BJ (cell line): ENCODE measurements at regions not wholly inside any gene's neighbourhood (a gene's known extent, or its start where the extent isn't known, plus 50 kb on each side); places are given as distances from the start of the nearest gene placed in this dataset.

ENCODE experiments used
- CTCF ChIA-PET: fragments of 350-600 bp; formaldehyde crosslinking; extraction: SDS; loops from one replicate; lab custom pipeline; 2021; ENCODE audit warnings: antibody characterized with exemption, inconsistent platforms; lab: Yijun Ruan, JAX
- POLR2A ChIA-PET: fragments of 300-600 bp; sonication (Branson Sonifier 250); formaldehyde crosslinking; extraction: SDS; loops from one replicate; lab custom pipeline; 2021; ENCODE audit warnings: antibody characterized with exemption; lab: Charles Lee
- DNase-seq: peaks from one replicate; pipeline ENCODE4 v3.0.0-alpha.2; 2011; ENCODE audit warnings: low read depth
- H3K27me3 ChIP-seq: 2 replicates; pipeline ENCODE4 v1.6.0; 2011; ENCODE audit warnings: low read length; ENCODE audit not compliant: control insufficient read depth, insufficient read depth
- H3K36me3 ChIP-seq: 2 replicates; pipeline ENCODE4 v1.5.1; 2011; ENCODE audit warnings: low read length; ENCODE audit not compliant: control insufficient read depth, insufficient read depth
- H3K4me3 ChIP-seq: 2 replicates; pipeline ENCODE4 v1.5.1; 2011; ENCODE audit warnings: low read depth, mild to moderate bottlenecking, control low read depth, low read length
- CTCF ChIP-seq: IDR thresholded peaks from 2 replicates; pipeline ENCODE4 v1.5.1; 2011; ENCODE audit warnings: low read depth, mild to moderate bottlenecking, control low read depth, inconsistent platforms, low read length, moderate library complexity; ENCODE audit not compliant: insufficient read depth

- no peak for DNase-seq
- Histone ChIP-seq H3K4me3 (no peak overlapping the region), H3K36me3 (no peaks in the 10 kb centered on the region), H3K27me3 (no peaks in the 10 kb centered on the region)
- POLR2A ChIA-PET, result no interaction called here
- TF ChIP-seq CTCF, result no peak
- CTCF ChIA-PET, result no interaction called here
Measured at GRCh38 chr12:130049666-130050065, 112.6 kb upstream of the FZD10 start.

GRCh38 chr12:130051900-130052299 is 110.4 kb upstream of the FZD10 start:
- ChIA-PET CTCF (no interaction called here), POLR2A (no interaction called here)
- no peak for DNase-seq
- no peaks in the 10 kb centered on the region for H3K36me3 ChIP-seq
- no peak overlapping the region for H3K4me3 ChIP-seq
- no peaks in the 10 kb centered on the region for H3K27me3 ChIP-seq
- TF ChIP-seq CTCF, result no peak

GRCh38 chr12:130053651-130054069 is 108.6 kb upstream of the FZD10 start:
- Histone ChIP-seq H3K4me3 (no peak overlapping the region), H3K27me3 (no peaks in the 10 kb centered on the region), H3K36me3 (no peaks in the 10 kb centered on the region)
- DNase-seq, result no peak
- ChIA-PET POLR2A (no interaction called here), CTCF (no interaction called here)
- TF ChIP-seq CTCF, result no peak

GRCh38 chr12:130054803-130055202 is 107.5 kb upstream of the FZD10 start:
- no peaks in the 10 kb centered on the region for H3K27me3 ChIP-seq
- no peak overlapping the region for H3K4me3 ChIP-seq
- H3K36me3 ChIP-seq, result no peaks in the 10 kb centered on the region
- ChIA-PET POLR2A (no interaction called here), CTCF (no interaction called here)
- TF ChIP-seq CTCF, result no peak
- no peak for DNase-seq

- CTCF ChIA-PET, result no interaction called here
- POLR2A ChIA-PET, result no interaction called here
Measured at GRCh38 chr12:130058926-130059472, 103.3 kb upstream of the FZD10 start.

More at GRCh38 chr12:130058926-130059472, 103.3 kb upstream of the FZD10 start:
- DNase-seq, result no peak
- no peaks in the 10 kb centered on the region for H3K27me3 ChIP-seq
- no peaks in the 10 kb centered on the region for H3K36me3 ChIP-seq
- no peak for TF ChIP-seq CTCF
- no peak overlapping the region for H3K4me3 ChIP-seq
